ENCODE measurements at regions not wholly inside any gene's neighbourhood (a gene's known extent, or its start where the extent isn't known, plus 50 kb on each side); places are given as distances from the start of the nearest gene placed in this dataset.
"Not testable (repeated sequence)": the region's sequence is repeated elsewhere in the genome, so short reads cannot be mapped to it uniquely, and the experiment has no call there.

DNA sequence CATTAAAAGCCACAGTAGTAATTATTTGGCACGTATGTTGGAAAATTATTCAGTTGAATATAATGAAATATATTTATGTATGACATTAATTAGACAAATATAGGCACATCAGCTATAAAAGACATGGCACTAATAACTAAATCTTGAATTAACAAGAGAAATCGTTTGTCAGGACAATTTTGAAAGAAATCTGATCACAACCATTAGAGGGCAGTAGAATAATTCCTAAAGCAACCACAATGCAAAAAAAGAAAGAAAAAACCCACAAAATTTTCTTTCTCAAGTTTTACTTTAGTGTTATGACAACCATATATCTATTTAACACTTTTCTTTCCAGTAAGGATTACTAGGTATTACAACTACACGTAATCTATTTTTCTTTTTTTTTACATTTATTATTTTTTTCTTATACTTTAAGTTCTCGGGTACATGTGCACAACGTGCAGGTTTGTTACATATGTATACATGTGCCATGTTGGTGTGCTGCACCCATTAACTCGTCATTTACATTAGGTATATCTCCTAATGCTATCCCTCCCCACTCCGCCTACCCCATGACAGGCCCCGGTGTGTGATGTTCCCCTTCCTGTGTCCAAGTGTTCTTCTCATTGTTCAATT lies 126.8 kb upstream of the STK17B start:
- TF ChIP-seq, protein P1, sequence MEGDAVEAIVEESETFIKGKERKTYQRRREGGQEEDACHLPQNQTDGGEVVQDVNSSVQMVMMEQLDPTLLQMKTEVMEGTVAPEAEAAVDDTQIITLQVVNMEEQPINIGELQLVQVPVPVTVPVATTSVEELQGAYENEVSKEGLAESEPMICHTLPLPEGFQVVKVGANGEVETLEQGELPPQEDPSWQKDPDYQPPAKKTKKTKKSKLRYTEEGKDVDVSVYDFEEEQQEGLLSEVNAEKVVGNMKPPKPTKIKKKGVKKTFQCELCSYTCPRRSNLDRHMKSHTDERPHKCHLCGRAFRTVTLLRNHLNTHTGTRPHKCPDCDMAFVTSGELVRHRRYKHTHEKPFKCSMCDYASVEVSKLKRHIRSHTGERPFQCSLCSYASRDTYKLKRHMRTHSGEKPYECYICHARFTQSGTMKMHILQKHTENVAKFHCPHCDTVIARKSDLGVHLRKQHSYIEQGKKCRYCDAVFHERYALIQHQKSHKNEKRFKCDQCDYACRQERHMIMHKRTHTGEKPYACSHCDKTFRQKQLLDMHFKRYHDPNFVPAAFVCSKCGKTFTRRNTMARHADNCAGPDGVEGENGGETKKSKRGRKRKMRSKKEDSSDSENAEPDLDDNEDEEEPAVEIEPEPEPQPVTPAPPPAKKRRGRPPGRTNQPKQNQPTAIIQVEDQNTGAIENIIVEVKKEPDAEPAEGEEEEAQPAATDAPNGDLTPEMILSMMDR (IDR thresholded peaks at IDR 0.05; ENCODE audit: low read length): peak; percentile 62; the same call in 1 of the 2 replicates
- TF ChIP-seq EZH2 (IDR thresholded peaks at IDR 0.05; ENCODE audit: borderline replicate concordance, low read length): not testable (repeated sequence)

All from OCI-LY1 (cell line).